Stomach (tissue), 4 donors: ENCODE measurements at regions not wholly inside any gene's neighbourhood (a gene's known extent, or its start where the extent isn't known, plus 50 kb on each side); places are given as distances from the start of the nearest gene placed in this dataset.

ENCODE experiments used
- CTCF ChIP-seq, 7 experiments: fragments of 450-650 bp in 4 of 7; fragments of 200-600 bp in 3 of 7; sonication (generic) in 3 of 7; IDR thresholded peaks; one replicate each; pipeline ENCODE4 v1.5.1; 2016 to 2019; ENCODE audit warnings: antibody characterized with exemption in 7 of 7, control low read depth in 2 of 7, mild to moderate bottlenecking in 1 of 7
- EP300 ChIP-seq: sonication (generic); formaldehyde crosslinking; IDR thresholded peaks from one replicate; pipeline ENCODE4 v1.6.1; 2017; ENCODE audit warnings: antibody characterized with exemption
- POLR2A ChIP-seq, 4 donors: fragments of 450-650 bp; IDR thresholded peaks; one replicate each; pipeline ENCODE4 v1.6.1; 2016; ENCODE audit warnings: antibody characterized with exemption in 4 of 4, control low read depth in 2 of 4, mild to moderate bottlenecking in 1 of 4, moderate library complexity in 1 of 4
- POLR2AphosphoS5 ChIP-seq, 3 donors: sonication (generic); formaldehyde crosslinking; IDR thresholded peaks; one replicate each; pipeline ENCODE4 v1.6.1; 2016; ENCODE audit warnings: antibody characterized with exemption in 3 of 3

GRCh38 chr2:66771359-66771976 is 336.5 kb downstream of the MEIS1 start:
- TF ChIP-seq CTCF (IDR thresholded peaks at IDR 0.05) (no peak), POLR2A (IDR thresholded peaks at IDR 0.05) (no peak), POLR2AphosphoS5 (IDR thresholded peaks at IDR 0.05) (no peak), EP300 (no peak)
